Colon (tissue), 2 donors: ENCODE measurements at regions not wholly inside any gene's neighbourhood (a gene's known extent, or its start where the extent isn't known, plus 50 kb on each side); places are given as distances from the start of the nearest gene placed in this dataset.

ENCODE experiments used
- FAIRE-seq: peaks from 2 replicates; lab custom pipeline; 2012; peaks lifted over from hg19 to GRCh38; lab: Jason Lieb, UNC
- donor health status: control.
- donor health status: control.

DNA sequence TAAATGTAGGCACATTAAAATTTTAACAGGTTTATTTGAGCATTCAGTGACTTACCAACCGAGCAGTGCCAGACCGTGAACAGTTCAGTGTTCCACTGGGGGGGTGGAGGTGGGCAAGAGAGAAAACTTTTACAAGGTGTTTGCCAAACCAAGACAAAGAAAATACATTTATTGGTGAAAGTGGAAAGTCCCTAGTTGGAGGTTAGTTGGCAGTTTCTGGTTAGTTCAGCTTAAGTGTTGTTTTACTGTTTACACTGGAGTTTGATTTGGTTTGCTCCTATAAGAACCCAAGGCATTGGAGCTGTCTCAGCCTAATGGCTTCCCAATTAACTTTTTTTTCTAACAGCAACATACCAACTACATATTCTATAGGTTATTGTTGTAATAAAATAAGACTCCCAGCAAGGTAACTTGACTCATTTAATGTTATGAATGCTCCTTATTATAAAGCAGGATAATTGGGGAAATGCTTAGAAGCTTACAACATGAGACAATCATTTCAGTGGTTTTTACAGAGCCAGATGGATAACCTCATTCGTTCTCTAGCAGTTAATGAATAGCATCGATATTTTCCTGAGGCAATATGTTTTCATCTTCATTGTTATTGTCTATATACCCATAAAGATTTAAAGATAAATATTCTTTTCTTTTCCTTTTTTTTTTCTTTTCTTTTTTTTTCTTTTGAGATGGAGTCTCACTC, 115.8 kb downstream of the ETNK1 start:
- no peak for FAIRE-seq

DNA sequence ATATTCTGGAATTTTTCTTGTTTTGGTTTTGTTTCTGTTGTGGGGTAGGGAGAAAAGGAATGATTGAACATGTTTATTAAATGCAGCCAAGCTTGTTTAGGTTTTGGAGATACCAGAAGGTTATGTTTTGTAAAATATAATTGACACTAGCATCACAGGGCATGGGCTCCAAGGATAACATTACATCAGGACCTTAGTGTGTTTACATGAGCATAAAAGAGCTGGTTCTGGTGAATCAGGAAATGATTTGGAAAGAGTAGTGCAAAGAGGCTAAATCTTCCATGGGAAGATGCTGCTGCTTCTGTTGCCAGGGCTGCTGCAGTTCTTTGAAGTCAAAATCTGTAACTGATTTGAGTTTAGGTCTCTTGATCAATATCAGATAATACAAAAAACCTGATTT, 118.7 kb downstream of the ETNK1 start:
- FAIRE-seq: no peak

DNA sequence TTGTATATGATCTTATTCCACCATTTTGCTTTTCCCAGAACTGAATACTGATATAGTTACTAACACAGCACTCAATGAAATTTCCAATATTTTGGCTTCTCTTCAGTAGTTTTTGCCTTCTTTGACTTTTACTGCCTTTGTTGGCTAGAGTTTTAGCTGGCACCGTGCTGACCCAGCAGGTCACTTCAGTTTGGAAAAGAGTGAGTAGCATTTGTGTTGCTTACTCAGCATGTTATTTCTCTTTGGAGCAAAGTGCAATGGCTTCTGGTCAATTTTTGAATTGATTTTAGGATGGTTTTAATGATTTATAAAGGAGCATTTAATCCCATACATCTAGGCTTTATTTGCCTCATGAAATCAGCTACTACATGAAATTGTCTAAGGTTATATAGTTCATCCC, 119.2 kb downstream of the ETNK1 start:
- no peak for FAIRE-seq

DNA sequence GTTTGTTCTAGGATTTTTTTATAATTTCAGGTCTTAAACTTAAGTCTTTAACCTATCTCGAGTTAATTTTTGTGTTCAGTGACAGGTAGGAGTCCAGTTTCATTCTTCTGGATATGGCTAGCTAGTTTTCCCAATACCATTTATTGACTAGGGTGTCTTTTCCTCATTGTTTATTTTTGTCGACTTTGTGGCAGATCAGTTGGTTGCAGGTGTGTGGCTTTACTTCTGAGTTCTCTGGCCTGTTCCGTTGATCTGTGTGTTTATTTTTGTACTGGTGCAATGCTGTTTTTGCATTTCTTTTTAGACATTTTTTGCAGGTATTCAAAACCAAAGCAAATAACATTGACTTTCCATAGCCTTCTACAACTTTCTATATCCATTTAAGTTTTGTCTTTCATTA, 121.7 kb downstream of the ETNK1 start:
- no peak for FAIRE-seq

DNA sequence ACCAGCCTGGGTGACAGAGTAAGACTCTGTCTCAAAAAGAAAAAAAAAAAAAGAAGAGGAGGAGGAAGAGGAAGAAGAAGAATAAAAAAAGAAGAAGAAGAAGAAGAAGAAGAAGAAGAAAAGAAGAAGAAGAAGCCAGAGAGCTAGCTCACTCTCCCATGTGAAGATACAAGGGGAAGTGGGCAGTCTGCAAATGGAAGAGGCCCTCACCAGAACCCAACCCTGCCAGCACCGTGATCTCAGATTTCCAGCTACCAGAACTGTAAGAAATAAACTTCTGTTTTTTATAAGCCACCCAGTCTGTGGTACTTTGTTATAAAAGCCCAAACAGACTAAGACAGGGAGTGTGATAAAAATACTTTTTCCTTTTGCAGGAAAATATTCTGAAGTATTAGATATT, 130.7 kb downstream of the ETNK1 start:
- FAIRE-seq: no peak

DNA sequence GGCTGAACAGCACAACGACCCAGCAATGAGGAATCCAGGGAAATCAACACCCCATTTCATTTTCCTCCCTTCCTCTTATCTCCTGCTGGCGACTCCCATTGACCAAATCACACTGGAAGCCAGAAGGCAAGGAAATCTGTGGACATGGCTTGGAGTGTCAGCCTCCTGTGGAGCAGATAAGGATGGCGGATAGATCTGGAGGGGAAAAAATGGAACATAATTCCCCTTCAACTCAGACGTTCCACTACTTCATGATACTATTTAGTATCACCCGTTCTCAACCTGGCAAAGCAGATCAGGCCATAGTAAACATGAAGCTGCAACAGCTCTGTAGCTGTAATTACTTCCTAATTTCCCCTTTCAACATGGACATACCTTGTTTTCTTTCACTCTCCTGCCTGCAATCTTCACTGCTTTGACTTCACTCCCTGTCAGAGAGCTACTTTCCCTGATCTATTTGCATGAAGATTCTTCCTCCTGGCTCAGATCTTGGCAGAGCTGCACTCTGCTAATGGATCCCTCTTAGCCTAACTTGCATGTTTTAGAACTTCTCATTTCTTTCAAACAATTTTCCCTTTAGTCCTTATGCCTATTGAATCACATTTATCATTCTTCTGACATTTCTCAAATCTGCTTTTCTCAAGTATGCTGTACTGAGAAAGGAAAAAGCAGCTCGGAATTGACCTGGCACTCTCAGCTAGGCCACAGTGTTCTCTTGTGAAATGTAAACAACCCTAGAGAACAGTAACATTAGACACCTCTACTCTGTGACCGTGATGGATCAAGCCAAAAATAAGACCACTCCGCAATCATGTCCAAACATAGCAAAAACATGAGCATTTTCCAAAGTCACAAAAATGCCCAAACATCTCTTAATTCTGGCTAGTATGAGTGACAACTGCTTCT, 135.1 kb downstream of the ETNK1 start:
- FAIRE-seq: no peak

DNA sequence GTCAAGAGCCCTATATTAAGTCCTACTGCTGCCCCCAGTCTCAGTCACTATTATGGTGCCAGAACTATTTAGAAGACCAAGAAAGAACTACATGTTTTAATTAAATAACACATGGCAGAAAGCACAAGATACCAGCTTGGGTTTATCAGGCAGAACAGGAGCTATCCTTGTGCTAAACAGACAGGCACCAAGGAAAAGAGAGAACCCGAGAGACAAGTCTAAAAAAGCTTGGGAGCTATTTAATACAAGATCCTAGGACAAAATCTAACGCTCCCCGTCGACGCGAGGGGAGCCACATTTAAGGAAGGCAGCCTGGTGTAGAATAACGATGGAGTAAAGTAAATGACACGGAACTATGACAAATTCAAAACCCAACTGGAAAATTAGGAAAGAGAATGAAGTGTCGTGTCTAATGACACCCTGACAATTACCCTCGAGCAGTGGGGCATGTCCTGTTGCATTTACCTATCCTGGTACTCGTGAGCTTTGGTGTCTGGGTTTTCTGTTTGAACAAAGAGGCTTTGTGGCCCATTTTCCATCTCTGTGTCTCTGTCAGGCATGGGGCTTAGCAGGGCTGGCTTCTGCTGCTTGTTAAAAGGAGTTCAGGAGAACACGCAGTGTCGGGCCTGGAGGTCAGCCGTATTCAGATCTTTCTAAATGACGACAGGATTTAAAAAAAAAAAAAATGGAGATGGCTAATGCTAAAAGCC, 140.6 kb downstream of the ETNK1 start:
- FAIRE-seq: no peak

DNA sequence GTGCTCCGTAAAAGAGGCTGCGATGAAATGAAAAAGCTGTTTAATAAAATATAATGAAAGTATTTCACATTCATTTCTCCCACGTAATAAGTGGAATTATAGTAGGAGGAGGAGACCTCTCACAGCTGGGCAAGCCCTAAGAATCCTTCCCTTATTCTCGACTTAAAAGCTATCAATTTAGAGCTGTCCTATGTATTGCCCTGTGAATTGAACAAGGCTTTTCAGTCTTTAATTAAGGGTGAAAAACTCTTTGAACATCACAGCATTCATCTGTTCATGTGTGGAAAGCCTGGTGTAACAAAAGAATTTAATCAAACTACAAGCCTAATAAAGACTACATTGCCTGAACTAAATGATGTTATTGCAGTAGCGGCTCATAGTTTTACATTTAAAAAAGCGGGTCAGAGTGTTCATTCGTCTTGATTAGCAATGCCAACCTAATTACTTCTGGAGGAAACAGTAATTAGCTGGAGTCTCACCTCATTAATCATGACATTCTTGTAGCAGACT, 142.0 kb downstream of the ETNK1 start:
- FAIRE-seq: no peak

DNA sequence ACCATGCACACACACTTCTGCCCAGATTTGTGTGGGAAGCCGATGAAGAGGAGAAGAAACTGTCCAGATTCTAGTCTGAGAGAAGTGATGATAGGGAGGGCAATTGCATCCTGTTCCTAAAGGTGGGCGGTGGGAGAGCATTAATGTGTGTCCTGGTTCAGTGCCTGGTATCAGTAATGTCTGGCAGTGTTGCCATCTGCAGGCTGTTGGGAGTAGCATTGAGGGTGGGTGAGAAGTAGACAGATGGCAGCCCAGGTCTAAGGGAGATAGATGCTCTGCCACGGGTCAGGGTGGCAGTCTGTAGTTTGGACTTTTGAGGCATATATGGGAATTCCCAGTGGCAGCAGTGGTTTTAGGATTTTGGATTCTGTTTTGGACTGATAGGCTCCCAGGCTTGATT, 156.4 kb downstream of the ETNK1 start:
- FAIRE-seq: no peak

DNA sequence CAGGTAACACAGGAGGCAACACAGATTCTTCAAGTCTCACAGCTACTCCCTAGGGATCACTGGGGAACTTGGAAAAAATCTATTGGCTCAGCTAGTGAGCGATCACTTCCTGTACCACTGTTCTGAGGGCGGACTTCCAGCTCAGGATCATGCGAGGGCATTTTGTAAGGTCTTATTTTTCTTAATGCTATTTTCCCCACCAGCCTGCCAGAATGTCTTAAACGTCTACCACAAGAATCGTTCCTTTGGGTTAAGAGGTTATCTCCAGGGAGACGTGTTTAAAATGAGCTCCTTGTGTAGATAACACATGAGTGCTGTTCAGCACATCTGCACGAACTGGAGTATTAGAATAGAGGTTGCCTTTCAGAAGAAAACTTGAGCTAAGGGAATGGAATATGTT, 162.6 kb downstream of the ETNK1 start:
- FAIRE-seq: no peak

DNA sequence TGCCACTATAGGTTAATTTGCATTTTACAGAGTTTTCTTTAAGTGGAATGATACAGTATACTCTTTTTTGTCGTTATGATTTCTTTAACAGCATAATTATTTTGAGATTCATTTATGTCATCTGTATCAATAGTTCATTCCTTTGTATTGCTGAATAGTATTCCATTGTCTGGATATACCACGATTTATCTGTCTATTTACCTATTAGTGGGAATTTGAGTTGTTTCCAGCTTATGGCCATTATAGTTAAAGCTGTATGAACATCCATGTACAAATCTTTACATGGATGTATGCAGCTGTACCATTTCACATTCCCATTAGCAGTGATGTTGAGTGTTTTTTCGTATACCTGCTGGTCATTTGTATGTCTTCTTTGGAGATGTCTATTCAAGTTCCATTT, 163.9 kb downstream of the ETNK1 start:
- FAIRE-seq: no peak

DNA sequence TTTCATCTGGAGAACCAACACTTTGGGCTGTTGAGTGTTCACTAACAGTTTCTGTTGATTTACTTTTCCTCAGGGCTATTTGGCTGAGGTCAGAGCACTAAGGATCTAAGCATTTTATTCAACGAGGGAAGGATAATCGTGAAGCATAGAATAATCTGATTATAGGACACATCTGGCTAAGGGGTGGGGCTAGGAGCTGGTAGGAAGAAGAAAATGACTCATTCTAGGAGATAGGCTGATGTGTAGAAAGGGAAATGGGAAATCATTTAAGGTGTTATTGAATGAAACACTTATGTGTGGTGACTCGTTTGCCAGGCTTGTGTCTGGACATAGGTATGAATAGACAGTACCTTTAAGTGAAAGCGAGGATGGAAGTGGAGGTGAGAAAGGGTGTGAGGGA, 167.2 kb downstream of the ETNK1 start:
- no peak for FAIRE-seq

DNA sequence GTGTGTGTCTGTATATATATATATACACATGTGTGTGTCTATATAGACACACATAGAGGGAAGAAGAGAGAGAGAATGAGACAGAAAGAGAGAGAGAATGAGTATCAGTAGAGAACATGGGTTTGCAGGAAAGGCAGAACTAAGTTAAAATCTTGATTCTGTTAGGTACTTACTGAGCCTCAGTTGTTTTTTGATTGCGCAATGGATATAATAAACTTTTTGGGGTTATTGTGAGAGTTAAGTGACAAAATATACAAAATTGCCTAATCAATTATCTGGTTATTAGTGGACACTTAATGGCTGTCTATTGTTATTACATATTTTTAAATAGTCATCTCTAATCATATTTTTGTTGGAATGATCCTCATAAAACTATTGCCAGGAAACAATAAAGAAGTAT, 169.0 kb downstream of the ETNK1 start:
- no peak for FAIRE-seq

DNA sequence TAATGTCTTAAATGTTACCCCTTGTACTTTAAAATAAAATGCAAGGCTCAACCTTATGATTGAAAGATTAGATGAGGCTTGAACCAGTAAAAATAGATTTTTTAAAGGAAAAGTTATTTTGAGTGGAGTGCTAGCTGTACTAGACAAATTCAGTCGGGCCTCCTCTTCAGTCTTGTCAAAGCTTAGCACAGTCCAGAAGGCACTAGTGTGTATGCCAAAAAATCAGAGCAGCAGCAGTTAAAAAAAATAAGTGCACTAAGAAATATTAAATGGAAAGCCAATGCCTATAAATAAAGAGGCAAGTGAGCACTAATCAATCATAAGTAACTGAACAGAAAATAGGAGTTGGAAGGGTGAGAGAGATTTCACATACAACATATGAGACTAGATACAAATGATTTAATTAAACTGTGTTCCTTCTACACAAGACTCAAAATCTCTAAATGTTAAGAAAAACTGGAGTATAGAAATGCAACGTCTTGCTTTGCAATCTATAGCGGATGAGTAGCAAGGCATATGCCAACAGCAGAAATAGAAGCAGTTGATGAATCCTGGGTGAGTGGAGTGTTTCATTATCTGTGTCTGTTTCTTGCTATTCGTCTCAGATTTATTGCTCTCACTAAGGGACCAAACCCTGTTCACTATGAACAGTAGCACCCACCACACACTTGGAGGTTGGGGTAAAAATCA, 172.1 kb downstream of the ETNK1 start:
- no peak for FAIRE-seq

DNA sequence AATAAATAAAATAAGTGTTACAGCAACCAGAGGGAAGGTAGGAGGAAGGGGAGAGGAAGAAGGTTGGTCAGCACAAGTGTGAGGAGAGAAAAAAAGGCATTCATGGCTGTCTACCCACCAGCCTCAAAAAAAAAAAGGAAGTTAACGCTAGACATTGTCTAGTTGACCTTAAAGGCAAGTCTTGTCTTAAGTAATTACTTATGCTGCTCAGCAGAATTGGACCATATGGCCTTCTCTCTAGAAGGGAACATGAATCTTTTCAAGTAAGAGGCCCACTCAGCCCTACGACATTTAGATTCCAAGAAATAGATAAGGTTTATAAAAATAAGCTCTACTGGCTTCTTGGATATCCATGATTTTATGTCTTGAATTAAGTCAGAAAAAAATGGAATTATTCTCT, 172.7 kb downstream of the ETNK1 start:
- FAIRE-seq: no peak

DNA sequence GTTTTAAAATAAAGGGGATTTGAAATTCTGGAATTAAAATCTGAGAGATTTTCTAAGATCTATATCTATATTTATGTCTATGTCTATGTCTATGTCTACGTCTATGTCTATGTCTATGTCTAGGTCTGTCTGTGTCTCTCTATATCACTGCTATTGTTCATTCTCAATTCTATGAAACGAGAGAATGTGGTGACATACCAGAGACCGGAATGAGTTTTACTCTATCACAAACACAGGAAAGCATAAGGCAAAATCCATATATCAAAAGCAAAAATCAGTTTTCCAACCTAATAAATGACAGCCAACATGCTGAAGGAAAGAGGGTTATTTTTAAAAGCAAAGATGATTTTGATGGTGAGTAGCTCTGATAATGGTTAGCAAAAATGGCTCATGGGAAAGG, 173.1 kb downstream of the ETNK1 start:
- no peak for FAIRE-seq

DNA sequence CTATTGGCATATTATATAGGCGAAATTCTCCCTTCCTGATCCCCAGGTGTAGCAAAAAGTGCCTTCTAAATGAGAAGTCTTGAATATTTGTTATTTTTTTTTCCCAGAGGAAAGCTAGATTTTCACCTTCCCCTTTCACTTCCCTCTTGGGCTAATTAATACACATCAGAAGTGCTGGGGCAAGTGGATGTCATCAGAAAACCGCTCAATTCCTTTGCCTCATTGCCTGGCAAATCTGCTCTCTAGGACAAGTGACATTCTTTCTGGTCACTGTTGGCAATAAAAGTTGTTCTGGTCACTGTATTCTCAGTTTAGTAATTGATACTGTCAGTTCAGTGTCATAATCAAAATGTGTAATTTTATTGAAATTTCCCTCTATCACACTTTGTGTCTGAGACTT, 174.5 kb downstream of the ETNK1 start:
- FAIRE-seq: no peak

DNA sequence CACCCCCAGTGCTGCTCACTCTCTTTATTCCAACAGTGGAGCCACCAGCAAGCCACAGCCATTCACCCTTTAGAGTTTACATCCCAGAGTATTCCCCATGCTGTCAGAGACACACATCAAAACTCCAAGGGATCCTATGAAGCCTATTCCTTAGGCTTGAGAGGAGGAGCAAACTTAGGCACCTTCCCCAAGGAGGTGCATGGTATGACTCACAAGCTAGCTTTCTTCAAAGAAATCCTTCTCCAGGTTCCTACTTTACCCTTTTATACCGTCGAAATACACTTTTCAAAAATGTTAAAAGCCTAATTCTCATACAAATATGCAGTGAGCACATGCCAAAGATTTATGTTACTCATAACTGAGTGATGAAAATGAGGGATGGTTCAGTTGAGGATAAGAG, 175.4 kb downstream of the ETNK1 start:
- FAIRE-seq: no peak

DNA sequence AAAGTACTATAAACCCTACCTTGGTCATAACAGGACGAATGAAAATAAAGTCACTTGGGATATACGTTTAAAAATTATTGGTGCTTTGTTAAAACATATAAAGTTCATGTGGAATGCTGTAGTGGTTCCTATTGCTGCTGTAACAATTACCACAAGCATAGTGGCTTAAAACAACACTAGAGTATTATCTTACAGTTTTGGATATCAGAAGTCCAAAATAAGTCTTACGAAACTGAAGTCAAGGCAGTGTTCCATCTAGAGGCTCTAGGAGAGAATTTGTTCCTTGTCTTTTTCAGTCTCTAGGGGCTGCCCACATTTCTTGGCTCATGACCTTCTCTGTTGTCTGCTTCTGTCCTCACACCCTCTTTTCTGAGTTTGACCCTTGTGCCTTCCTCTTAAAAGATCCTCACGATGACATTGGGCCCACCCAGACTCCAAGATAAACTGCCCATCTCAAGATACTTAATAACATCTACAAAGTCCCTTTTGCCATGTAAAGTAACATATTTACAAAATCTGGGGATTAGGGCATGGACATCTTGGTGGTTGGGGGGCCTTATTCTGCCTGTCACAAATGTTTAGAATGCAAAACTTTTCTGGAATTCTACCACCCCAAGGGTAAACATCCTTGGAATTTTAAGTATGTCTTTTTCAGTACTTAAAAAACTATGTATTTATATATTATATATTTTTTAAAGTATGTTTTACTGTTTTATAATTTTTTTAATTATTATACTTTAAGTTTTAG, 178.1 kb downstream of the ETNK1 start:
- FAIRE-seq: no peak

DNA sequence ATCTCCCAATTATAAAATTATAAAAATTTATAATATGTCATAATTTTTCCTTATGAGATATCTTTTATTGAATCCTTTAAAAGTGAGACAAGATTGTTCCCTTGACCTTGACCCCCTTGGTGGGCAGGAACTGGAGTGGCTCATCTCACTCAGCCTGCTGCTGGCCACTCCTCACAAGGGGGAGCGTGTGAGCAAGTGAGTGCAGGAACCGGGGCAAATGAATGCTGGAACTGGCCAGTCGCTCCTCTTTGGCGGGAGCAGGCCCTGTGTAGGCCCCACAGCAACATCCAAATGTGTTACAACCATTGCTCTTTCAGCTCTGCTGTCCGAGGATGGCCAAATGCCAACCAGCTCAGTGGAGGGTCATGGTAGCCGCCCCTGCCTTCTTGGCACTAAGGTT, 178.8 kb downstream of the ETNK1 start:
- FAIRE-seq: no peak

DNA sequence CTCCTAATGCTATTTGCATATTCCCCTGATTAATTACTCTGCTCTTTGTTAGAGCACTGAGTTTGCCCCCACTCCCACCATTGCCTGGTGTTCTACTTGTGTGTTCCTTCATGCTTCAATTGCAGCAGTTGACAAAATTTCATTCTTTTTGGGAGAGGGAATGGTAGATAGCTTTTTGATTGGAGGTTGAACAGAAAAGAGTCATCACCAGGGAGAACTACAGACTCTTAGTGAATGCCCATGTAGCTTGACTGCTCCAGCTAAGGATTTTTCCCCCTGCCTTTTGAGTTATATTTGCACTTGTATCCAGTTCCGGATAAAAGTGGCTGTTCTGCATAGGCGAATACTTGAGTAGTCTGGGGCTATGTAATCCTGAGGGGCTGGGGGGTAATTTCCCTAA, 183.9 kb downstream of the ETNK1 start:
- FAIRE-seq: no peak

DNA sequence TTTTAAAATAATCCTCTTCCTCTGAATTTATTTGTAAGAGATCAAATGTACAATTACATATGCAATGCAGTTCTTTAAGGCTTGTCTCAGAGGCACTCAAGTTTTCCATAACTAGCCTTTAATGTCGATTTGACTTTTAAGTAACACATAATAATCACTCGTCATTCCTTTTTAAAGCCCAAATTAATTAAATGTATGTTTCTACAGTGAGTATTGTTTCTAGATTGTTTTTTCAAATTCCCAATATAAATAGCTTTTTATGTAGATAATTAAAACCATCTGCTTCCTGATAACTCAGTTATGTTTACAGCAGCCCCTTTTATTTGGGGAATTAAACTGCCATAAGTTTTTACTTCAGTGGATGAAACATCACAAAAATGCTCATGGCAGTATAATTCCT, 185.1 kb downstream of the ETNK1 start:
- no peak for FAIRE-seq
